Neural cell (in vitro differentiated cells): ENCODE measurements at regions not wholly inside any gene's neighbourhood (a gene's known extent, or its start where the extent isn't known, plus 50 kb on each side); places are given as distances from the start of the nearest gene placed in this dataset.

Experiments
- EP300 ChIP-seq: fragments of 450-650 bp; conservative IDR thresholded peaks from 2 replicates; pipeline ENCODE4 v1.6.1; 2014; ENCODE audit warnings: antibody characterized with exemption, mild to moderate bottlenecking, moderate library complexity; ENCODE audit not compliant: poor library complexity, severe bottlenecking
- EZH2 ChIP-seq: fragments of 200-600, 300-800 bp; shearing (Covaris generic), sonication (generic); IDR thresholded peaks from 2 replicates; pipeline ENCODE4 v1.6.1; 2014; ENCODE audit warnings: antibody characterized with exemption, low read length, borderline replicate concordance, mild to moderate bottlenecking; ENCODE audit not compliant: insufficient read depth, poor library complexity, severe bottlenecking
- MXI1 ChIP-seq: fragments of 450-650 bp; conservative IDR thresholded peaks from 2 replicates; pipeline ENCODE4 v1.6.1; 2014; ENCODE audit warnings: antibody characterized with exemption, mild to moderate bottlenecking; ENCODE audit not compliant: poor library complexity, severe bottlenecking
- POLR2AphosphoS5 ChIP-seq: IDR thresholded peaks from 2 replicates; pipeline ENCODE4 v1.6.1; 2012
- RAD21 ChIP-seq: fragments of 450-650 bp; conservative IDR thresholded peaks from 2 replicates; pipeline ENCODE4 v1.6.1; 2014; ENCODE audit warnings: antibody characterized with exemption, mild to moderate bottlenecking, moderate library complexity
- SMC3 ChIP-seq: fragments of 450-650 bp; conservative IDR thresholded peaks from 2 replicates; pipeline ENCODE4 v1.6.1; 2014; ENCODE audit warnings: antibody characterized with exemption, mild to moderate bottlenecking, moderate library complexity; ENCODE audit not compliant: poor library complexity
- TAF1 ChIP-seq: IDR thresholded peaks from 2 replicates; pipeline ENCODE4 v1.6.1; 2012; ENCODE audit warnings: low read depth
- TF ChIP-seq, protein P1 (sequence below): fragments of 450-650 bp; IDR thresholded peaks from 2 replicates; pipeline ENCODE4 v1.5.1; 2014; ENCODE audit warnings: antibody characterized with exemption, mild to moderate bottlenecking, moderate library complexity; ENCODE audit not compliant: poor library complexity, severe bottlenecking
- TF ChIP-seq, protein P2 (sequence below): IDR thresholded peaks from 2 replicates; pipeline ENCODE4 v1.6.1; 2012; ENCODE audit warnings: borderline replicate concordance

DNA sequence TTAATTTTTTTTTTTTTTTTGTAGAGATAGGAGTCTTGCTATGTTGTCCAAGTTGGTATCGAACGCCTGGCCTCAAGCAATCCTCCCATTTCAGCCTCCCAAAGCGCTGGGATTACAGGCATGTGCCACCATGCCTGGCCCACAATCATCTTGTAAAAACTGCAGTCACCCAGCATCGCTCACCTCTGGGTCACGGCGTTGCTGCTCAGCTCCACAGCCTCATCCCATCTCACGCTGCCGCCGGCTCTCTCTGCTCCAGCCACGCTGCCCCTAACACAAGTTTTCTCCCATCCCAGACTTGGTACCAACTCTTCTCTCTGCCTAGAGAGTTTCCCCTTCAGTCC lies 69.2 kb downstream of the MAP1LC3B2 start:
- TF ChIP-seq TAF1 (no peak), EZH2 (no peak), RAD21 (no peak), EP300 (no peak), POLR2AphosphoS5 (no peak), SMC3 (no peak), MXI1 (no peak)
- TF ChIP-seq, protein P1, sequence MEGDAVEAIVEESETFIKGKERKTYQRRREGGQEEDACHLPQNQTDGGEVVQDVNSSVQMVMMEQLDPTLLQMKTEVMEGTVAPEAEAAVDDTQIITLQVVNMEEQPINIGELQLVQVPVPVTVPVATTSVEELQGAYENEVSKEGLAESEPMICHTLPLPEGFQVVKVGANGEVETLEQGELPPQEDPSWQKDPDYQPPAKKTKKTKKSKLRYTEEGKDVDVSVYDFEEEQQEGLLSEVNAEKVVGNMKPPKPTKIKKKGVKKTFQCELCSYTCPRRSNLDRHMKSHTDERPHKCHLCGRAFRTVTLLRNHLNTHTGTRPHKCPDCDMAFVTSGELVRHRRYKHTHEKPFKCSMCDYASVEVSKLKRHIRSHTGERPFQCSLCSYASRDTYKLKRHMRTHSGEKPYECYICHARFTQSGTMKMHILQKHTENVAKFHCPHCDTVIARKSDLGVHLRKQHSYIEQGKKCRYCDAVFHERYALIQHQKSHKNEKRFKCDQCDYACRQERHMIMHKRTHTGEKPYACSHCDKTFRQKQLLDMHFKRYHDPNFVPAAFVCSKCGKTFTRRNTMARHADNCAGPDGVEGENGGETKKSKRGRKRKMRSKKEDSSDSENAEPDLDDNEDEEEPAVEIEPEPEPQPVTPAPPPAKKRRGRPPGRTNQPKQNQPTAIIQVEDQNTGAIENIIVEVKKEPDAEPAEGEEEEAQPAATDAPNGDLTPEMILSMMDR = no peak
- TF ChIP-seq, protein P2, sequence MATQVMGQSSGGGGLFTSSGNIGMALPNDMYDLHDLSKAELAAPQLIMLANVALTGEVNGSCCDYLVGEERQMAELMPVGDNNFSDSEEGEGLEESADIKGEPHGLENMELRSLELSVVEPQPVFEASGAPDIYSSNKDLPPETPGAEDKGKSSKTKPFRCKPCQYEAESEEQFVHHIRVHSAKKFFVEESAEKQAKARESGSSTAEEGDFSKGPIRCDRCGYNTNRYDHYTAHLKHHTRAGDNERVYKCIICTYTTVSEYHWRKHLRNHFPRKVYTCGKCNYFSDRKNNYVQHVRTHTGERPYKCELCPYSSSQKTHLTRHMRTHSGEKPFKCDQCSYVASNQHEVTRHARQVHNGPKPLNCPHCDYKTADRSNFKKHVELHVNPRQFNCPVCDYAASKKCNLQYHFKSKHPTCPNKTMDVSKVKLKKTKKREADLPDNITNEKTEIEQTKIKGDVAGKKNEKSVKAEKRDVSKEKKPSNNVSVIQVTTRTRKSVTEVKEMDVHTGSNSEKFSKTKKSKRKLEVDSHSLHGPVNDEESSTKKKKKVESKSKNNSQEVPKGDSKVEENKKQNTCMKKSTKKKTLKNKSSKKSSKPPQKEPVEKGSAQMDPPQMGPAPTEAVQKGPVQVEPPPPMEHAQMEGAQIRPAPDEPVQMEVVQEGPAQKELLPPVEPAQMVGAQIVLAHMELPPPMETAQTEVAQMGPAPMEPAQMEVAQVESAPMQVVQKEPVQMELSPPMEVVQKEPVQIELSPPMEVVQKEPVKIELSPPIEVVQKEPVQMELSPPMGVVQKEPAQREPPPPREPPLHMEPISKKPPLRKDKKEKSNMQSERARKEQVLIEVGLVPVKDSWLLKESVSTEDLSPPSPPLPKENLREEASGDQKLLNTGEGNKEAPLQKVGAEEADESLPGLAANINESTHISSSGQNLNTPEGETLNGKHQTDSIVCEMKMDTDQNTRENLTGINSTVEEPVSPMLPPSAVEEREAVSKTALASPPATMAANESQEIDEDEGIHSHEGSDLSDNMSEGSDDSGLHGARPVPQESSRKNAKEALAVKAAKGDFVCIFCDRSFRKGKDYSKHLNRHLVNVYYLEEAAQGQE = no peak
